Stimulated activated CD8-positive, alpha-beta memory T cell treated with anti-CD3 and anti-CD28 coated beads, Interleukin-15, amount 100 ng/mL, for 1 hour (primary cell): ENCODE measurements at regions not wholly inside any gene's neighbourhood (a gene's known extent, or its start where the extent isn't known, plus 50 kb on each side); places are given as distances from the start of the nearest gene placed in this dataset.
"Not testable (repeated sequence)": the region's sequence is repeated elsewhere in the genome, so short reads cannot be mapped to it uniquely, and the experiment has no call there.

Experiments
- DNase-seq: peaks from one replicate; pipeline ENCODE4 v3.0.0-alpha.2; 2020; ENCODE audit warnings: low read depth

- no peak for DNase-seq
These were observed 107.9 kb upstream of the FAM174B start for GRCh38 chr15:92763459-92763858.

GRCh38 chr15:92768131-92768530 lies 112.6 kb upstream of the FAM174B start:
- DNase-seq = not testable (repeated sequence)

- no peak for DNase-seq
These were observed 115.1 kb upstream of the FAM174B start for GRCh38 chr15:92770641-92771040.

DNA sequence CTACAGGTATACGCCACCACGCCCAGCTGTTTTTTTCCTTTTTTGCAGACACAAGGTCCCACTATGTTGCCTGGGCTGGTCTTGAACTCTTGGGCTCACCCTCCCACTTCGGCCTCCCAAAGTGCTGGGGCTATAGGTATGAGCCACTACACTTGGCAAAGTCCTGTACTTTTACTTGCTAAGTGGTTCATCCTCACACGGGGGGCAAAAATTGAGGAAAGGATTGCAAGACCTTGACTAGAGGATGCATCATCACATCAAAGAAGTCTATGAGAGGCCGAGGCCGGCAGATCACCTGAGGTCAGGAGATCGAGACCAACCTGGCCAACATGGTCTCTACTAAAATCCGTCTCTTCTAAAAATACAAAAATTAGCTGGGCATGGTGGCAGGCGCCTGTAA lies 116.5 kb upstream of the FAM174B start:
- DNase-seq = no peak

- no peak for DNase-seq
These were observed 117.2 kb upstream of the FAM174B start for GRCh38 chr15:92772626-92773244.

GRCh38 chr15:92773340-92773739 lies 117.8 kb upstream of the FAM174B start:
- DNase-seq = no peak

DNA sequence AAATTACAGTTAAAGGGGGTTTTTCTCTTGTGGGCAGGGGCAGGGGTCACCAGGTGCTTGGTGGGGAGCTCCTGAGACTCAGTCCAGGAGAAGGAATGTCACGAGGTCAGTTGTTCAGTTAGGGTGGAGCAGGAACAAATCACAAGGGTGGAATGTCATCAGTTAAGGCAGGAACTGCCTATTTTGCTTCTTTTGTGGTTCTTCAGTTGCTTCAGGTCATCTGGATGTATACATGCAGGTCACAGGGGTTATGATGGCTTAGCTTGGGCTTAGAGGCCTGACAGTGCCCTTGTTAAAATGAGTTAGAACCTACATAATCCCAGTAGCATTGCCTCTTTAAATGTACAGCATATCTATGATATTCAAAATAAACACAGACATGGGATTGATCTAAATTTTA lies 120.2 kb upstream of the CHD2 start:
- DNase-seq = no peak

GRCh38 chr15:92780843-92781242 lies 119.3 kb upstream of the CHD2 start:
- no peak for DNase-seq

GRCh38 chr15:92781925-92782453 lies 118.1 kb upstream of the CHD2 start:
- no peak for DNase-seq

DNA sequence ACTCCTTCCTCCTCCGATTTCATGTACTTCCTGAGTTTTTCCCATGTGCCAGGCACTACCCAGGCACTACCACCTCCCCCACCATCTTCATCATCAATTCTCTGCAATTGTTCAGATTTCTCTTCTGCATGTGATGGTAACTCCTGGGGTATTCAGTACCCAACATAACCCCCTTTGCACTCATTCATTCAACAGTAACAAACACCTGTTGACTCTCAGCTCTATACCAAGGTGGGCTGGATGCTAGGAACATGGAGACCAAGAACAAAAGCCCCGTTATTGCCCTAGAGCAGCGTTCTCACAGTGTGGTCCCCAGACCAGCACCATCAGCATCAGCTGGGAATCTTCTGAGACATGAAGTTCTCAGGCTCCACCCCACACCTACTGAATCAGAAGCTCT lies 113.0 kb upstream of the CHD2 start:
- DNase-seq = no peak

- DNase-seq = no peak
These were observed 111.9 kb upstream of the CHD2 start for GRCh38 chr15:92788196-92788595.

DNA sequence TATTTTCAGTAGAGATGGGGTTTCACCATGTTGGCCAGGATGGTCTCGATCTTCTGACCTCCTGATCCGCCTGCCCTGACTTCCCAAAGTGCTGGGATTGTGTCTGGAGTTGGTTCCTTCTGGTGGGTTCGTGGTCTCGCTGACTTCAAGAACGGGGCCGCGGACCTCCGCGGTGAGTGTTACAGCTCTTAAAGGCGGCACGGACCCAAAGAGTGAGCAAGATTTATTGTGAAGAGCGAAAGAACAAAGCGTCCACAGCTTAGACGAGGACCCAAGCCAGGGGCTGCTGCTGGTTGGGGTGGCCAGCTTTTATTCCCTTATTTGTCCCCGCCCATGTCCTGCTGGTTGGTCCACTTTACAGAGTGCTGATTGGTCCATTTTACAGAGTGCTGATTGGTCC lies 111.3 kb upstream of the CHD2 start:
- DNase-seq = not testable (repeated sequence)

DNA sequence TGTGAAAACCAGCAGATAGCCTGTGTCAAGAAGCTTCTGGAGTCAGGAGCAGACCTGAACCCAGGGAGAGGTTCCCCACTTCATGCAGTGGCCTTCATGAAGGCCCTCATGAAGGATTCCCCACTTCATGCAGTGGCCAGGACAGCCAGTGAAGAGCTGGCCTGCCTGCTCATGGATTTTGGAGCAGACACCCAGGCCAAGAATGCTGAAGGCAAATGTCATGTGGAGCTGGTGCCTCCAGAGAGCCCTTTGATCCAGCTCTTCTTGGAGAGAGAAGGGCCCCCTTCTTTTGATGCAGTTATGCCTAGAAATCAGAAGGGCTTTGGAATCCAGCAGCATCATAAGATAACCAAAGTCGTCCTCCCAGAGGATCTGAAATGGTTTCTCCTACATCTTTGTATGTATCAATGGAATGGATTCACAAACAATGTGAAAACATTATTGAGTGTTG lies 103.9 kb upstream of the CHD2 start:
- no peak for DNase-seq

- no peak for DNase-seq
These were observed 102.7 kb upstream of the CHD2 start for GRCh38 chr15:92797168-92798052.

DNA sequence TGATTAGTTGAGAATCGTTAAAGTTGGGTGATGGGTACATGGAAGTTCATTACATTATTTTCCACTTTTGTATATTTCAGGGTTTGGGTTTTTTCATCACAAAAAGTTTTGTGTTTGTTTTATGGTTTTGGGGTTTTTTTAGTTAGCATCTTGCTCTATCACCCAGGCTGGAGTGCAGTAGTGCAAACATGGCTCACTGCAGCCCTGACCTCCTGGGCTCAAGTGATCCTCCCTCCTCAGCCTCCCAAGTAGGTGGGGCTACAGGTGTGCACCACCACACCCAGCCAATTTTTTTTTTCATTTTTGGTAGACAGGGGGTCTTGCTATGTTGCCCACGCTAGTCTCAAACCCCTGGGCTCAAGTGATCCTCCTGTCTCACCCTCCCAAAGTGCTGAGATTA lies 100.1 kb upstream of the CHD2 start:
- DNase-seq = no peak

GRCh38 chr15:92800416-92801055 lies 99.6 kb upstream of the CHD2 start:
- not testable (repeated sequence) for DNase-seq

GRCh38 chr15:92801056-92801773 lies 98.9 kb upstream of the CHD2 start:
- not testable (repeated sequence) for DNase-seq

DNA sequence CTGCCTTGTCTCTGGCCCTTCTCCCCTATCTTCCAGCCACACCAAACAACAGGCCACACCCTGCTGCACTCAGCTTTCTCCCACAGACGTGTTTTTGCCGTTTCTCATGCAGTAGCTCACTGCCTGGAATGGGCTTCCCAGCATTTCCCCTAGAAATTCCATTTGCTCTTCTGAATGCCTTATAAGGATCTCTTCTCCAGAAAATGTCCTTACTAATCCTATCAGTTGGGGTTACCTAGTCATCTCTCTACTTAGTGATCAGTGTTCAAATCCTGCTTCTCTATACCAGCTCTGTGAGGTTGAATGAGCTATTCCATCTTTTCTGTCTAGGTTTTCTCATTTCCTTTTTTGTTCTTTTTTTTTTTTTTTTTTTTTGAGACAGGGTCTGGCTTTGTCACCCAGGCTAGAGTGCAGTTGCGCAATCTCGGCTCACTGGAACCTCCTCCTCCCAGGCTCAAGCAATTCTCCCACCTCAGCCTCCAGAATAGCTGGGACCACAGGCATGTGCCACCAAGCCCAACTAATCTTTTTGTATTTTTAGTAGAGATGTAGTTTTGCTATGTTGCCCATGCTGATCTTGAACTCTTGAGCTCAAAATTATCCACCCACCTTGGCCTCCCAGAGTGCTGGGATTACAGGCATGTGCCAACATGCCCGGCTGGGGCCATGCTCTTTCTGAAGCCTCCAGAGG lies 98.2 kb upstream of the CHD2 start:
- DNase-seq = no peak

GRCh38 chr15:92803536-92803851 lies 96.6 kb upstream of the CHD2 start:
- no peak for DNase-seq

DNA sequence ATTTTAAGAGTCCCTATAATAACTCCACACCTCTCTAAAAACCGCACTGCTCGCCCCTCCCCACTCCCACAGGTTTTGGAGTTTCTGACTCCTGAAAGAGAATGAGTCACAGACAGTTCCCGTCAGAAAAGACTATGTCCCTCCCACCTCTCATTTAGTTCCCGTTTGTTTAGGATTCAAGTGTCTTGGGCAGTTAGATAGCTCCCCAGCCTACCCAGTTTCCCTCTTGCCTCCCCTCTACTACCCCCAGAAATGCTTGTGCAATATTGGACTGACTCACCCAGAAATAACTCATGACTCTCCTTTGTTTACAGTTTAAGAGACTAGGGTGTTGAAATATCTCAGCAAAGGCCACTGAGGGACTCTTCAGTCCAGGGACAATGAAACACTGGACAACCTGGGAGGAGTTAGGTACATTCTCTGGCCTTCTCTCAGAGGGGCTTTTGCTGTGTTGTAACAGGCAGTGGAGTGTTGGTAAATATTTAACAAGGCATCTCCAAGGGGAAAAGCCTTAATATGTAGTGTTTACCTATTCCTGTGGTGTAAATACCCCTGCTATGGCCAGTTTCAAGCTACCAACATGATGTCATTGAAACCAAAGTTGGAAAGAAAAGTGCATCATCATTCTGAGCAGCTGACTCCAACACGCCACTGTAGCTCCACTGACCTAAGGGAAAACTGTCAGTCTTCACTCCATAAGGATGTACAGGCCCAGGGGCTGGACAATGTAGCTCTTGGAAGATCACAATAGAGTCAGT lies 96.1 kb upstream of the CHD2 start:
- no peak for DNase-seq

DNA sequence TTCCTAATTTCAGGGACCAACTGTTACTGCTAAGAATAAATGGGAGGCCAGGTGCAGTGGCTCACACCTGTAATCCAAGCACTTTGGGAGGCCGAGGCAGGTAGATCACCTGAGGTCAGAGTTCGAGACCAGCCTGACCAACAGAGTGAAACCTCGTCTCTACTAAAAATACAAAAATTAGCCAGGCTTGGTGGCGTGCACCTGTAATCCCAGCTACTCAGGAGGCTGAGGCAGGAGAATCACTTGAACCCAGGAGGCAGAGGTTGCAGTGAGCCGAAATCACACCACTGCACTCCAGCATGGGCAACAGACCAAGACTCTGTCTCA lies 95.6 kb upstream of the CHD2 start:
- DNase-seq = not testable (repeated sequence)
